ENCODE measurements at regions not wholly inside any gene's neighbourhood (a gene's known extent, or its start where the extent isn't known, plus 50 kb on each side); places are given as distances from the start of the nearest gene placed in this dataset.

DNA sequence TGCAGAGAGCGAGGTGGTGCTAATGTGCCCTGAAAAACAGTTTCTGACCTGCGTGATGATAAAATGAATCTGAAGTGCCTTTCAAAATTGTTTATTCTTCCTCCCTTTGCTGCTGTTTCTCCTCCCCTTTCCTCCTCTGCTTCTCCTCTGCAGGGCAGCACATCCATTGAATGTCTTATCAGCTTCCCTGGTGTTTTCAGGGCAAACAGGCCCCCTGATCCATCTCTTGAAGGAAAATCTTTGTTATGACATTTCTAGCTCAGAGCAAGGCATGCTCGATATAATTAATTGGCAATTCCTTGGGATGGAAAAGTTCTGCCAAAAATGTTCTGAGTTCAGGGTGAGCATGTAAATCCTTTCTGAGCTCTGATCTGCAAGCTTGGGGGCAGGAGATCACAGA is 364.2 kb upstream of the ZNF32 start:
- TF ChIP-seq, protein P1, sequence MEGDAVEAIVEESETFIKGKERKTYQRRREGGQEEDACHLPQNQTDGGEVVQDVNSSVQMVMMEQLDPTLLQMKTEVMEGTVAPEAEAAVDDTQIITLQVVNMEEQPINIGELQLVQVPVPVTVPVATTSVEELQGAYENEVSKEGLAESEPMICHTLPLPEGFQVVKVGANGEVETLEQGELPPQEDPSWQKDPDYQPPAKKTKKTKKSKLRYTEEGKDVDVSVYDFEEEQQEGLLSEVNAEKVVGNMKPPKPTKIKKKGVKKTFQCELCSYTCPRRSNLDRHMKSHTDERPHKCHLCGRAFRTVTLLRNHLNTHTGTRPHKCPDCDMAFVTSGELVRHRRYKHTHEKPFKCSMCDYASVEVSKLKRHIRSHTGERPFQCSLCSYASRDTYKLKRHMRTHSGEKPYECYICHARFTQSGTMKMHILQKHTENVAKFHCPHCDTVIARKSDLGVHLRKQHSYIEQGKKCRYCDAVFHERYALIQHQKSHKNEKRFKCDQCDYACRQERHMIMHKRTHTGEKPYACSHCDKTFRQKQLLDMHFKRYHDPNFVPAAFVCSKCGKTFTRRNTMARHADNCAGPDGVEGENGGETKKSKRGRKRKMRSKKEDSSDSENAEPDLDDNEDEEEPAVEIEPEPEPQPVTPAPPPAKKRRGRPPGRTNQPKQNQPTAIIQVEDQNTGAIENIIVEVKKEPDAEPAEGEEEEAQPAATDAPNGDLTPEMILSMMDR (IDR thresholded peaks at IDR 0.05; ENCODE audit: low read depth, low read length), result no peak
- TF ChIP-seq EZH2phosphoT487 (IDR thresholded peaks at IDR 0.05; ENCODE audit: low read depth), result no peak
